Coronary artery (tissue), 2 donors: ENCODE measurements at regions not wholly inside any gene's neighbourhood (a gene's known extent, or its start where the extent isn't known, plus 50 kb on each side); places are given as distances from the start of the nearest gene placed in this dataset.
"Not testable (repeated sequence)": the region's sequence is repeated elsewhere in the genome, so short reads cannot be mapped to it uniquely, and the experiment has no call there.

Source experiments
- DNase-seq: peaks from one replicate; pipeline ENCODE4 v3.0.0-alpha.2; 2017; ENCODE audit warnings: low spot score
- H3K27ac ChIP-seq, 2 donors: fragments of 200-600 bp; sonication (generic); one replicate each; pipeline ENCODE4 v1.5.1; 2016 to 2019
- H3K4me3 ChIP-seq: fragments of 200-600 bp; sonication (generic); 2 replicates; pipeline ENCODE4 v1.5.1; 2016; ENCODE audit warnings: mild to moderate bottlenecking, moderate library complexity
- CTCF ChIP-seq: fragments of 200-600 bp; sonication (generic); IDR thresholded peaks from one replicate; pipeline ENCODE4 v1.5.1; 2019; ENCODE audit warnings: antibody characterized with exemption

GRCh38 chr5:159490507-159490906, 160.2 kb upstream of the IL12B start:
- no peak overlapping the region for H3K4me3 ChIP-seq
- no peak for DNase-seq
- TF ChIP-seq CTCF, result no peak
- H3K27ac ChIP-seq, result no peak overlapping the region

GRCh38 chr5:159493696-159494095, 163.4 kb upstream of the IL12B start:
- no peak for DNase-seq
- Histone ChIP-seq H3K4me3 (no peak overlapping the region), H3K27ac (no peak overlapping the region)
- TF ChIP-seq CTCF, result no peak

GRCh38 chr5:159496773-159497172, 166.5 kb upstream of the IL12B start:
- no peak overlapping the region for H3K4me3 ChIP-seq
- H3K27ac ChIP-seq, result no peak overlapping the region
- no peak for DNase-seq
- no peak for TF ChIP-seq CTCF

GRCh38 chr5:159497221-159497620, 166.9 kb upstream of the IL12B start:
- H3K27ac ChIP-seq, result no peak overlapping the region
- no peak overlapping the region for H3K4me3 ChIP-seq
- no peak for DNase-seq
- TF ChIP-seq CTCF, result no peak

- Histone ChIP-seq H3K4me3 (no peak overlapping the region), H3K27ac (no peak overlapping the region)
- no peak for TF ChIP-seq CTCF
- no peak for DNase-seq
Measured at GRCh38 chr5:159498630-159499029, 168.3 kb upstream of the IL12B start.

GRCh38 chr5:159502116-159502515, 171.8 kb upstream of the IL12B start:
- not testable (repeated sequence) for H3K4me3 ChIP-seq, H3K27ac ChIP-seq, DNase-seq

- Histone ChIP-seq H3K27ac (no peak overlapping the region), H3K4me3 (no peak overlapping the region)
- no peak for DNase-seq
- no peak for TF ChIP-seq CTCF
Measured at GRCh38 chr5:159503236-159503635, 172.9 kb upstream of the IL12B start.
